ENCODE measurements at regions not wholly inside any gene's neighbourhood (a gene's known extent, or its start where the extent isn't known, plus 50 kb on each side); places are given as distances from the start of the nearest gene placed in this dataset.
"Not testable (repeated sequence)": the region's sequence is repeated elsewhere in the genome, so short reads cannot be mapped to it uniquely, and the experiment has no call there.

DNA sequence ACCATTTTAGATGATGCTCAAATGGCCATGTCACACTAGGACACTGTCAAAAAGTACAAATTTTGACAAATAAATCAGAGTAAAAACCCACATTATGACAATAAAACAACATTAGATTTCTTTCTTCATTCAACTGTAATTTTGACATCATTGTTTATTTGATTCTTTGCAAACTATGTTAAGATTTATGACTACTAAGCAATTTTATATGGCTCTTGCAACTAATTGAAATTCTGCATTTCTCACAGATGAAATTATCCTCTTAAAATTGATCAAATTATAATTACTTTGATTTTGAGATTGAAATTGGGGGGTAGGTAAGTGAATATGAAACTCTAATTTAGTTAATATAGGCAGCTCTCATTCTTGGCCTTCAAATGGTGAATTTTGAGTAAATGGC lies 59.8 kb downstream of the ATOH1 start:
- Histone ChIP-seq H3K4me3 (no peak overlapping the region), H3K36me3 (no peaks in the 10 kb centered on the region), H3K9me3 (no peaks in the 10 kb centered on the region), H3K27me3 (no peaks in the 10 kb centered on the region)
- DNase-seq: no peak

DNA sequence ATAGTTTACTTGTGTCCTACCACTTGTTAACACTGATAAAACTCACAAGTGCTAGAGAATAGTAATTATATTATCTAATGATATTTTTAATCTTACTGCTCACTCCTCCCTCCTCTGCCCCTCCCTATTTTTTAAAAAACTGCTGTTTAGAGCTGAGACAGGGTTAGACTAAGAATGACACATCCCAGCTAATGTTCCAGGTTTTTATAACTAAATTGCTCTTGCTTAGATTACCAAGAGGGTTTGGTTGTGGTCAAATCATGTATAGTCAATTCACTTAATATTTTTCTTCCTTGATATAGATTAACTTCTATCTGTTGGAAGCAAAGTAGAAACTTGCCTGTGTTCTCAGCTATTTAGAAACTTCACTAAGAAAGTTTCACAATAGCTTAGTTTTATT lies 60.2 kb downstream of the ATOH1 start:
- no peaks in the 10 kb centered on the region for H3K9me3 ChIP-seq
- H3K36me3 ChIP-seq: no peaks in the 10 kb centered on the region
- no peaks in the 10 kb centered on the region for H3K27me3 ChIP-seq
- DNase-seq: no peak
- H3K4me3 ChIP-seq: no peak overlapping the region

DNA sequence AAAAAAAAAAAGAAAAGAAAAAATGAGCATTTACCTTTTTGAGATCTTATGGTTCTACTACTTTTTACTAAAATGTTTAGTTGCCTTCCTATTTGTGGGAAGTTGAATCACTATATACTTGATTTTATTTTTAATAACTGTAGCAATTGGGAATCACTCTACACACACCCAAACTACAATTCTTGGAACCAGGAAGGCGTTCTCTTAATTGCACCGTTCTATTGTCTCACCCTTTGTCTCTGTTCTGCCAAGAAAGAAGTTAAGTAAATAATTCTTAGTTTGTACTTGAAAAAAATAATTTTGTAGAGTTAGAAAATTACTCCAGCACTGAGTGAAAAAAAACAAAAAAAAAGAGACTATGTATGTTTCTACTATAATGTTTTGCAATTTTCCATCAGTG lies 62.7 kb downstream of the ATOH1 start:
- Histone ChIP-seq H3K36me3 (no peaks in the 10 kb centered on the region), H3K4me3 (no peak overlapping the region), H3K9me3 (no peaks in the 10 kb centered on the region), H3K27me3 (no peaks in the 10 kb centered on the region)
- no peak for DNase-seq

DNA sequence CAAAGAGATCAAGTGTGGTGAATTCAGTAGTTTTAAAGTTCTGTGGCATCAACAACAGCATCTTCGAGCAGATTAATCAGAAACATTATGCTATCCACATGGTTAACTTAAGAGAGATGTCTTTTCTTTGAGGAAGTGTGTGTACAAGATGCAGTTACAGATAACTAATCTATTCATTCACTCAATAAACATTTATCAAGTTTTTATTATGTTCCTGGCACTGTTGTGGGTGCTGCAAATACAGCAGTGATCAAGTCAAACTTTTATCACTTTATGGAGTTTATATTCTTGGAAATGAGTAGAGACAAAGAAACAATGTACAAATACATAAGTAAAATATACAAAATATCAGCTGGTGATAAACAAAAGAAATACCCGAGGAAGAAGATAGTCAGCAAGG lies 66.4 kb downstream of the ATOH1 start:
- Histone ChIP-seq H3K36me3 (no peaks in the 10 kb centered on the region), H3K27me3 (no peaks in the 10 kb centered on the region), H3K9me3 (no peaks in the 10 kb centered on the region), H3K4me3 (no peak overlapping the region)
- DNase-seq: no peak

- DNase-seq: no peak
- H3K9me3 ChIP-seq: no peaks in the 10 kb centered on the region
- no peak overlapping the region for H3K4me3 ChIP-seq
- no peaks in the 10 kb centered on the region for H3K36me3 ChIP-seq
- no peaks in the 10 kb centered on the region for H3K27me3 ChIP-seq
Observed at GRCh38 chr4:93896516-93896915, 68.0 kb downstream of the ATOH1 start.

GRCh38 chr4:93897559-93897958 lies 69.0 kb downstream of the ATOH1 start:
- Histone ChIP-seq H3K4me3 (no peak overlapping the region), H3K36me3 (no peaks in the 10 kb centered on the region), H3K9me3 (no peaks in the 10 kb centered on the region), H3K27me3 (no peaks in the 10 kb centered on the region)
- no peak for DNase-seq

GRCh38 chr4:93908778-93909177 lies 80.2 kb downstream of the ATOH1 start:
- no peaks in the 10 kb centered on the region for H3K9me3 ChIP-seq
- H3K4me3 ChIP-seq: no peak overlapping the region

DNA sequence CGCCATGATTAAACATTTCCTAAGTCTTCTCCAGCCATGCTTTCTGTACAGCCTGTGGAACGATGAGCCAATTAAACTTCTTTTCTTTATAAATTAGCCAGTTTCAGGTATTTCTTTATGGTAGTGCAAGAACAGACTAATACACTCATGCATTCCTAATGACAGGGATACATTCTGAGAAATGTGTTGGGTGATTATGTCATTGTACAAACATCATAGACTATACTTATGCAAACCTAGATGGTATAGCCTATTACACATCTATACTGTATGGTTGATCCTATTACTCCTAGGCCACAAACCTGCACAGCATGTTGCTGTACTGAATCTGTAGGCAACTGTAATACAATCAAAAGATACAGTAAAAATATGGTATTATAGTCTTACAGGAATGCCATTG lies 83.1 kb downstream of the ATOH1 start:
- no peak for DNase-seq
- Histone ChIP-seq H3K4me3 (no peak overlapping the region), H3K9me3 (no peaks in the 10 kb centered on the region), H3K36me3 (no peaks in the 10 kb centered on the region), H3K27me3 (no peaks in the 10 kb centered on the region)

More at GRCh38 chr4:93908778-93909177, 80.2 kb downstream of the ATOH1 start:
- Histone ChIP-seq H3K27me3 (no peaks in the 10 kb centered on the region), H3K36me3 (no peaks in the 10 kb centered on the region)
- no peak for DNase-seq

GRCh38 chr4:93912146-93912545 lies 83.6 kb downstream of the ATOH1 start:
- H3K9me3 ChIP-seq: no peaks in the 10 kb centered on the region
- H3K4me3 ChIP-seq: no peak overlapping the region
- no peak for DNase-seq
- H3K27me3 ChIP-seq: no peaks in the 10 kb centered on the region
- no peaks in the 10 kb centered on the region for H3K36me3 ChIP-seq

DNA sequence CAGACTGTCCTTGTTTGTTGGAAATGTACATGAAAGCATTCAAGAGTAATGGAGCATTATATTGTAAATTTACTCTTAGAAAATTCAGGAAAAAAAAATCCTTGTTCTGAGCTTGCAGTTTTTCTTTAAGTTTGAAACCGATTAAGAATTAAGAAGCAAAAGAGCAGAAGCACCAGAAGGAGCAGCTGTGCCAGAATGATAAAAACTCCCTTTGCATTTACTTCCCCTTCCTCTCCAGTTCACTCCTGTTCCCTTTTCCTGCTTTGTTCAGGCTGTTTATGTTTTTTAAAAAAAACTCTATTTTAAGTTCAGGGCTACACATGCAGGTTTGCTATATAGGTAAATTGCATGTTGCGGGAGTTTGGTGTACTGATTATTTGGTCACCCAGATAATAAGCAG lies 90.3 kb downstream of the ATOH1 start:
- Histone ChIP-seq H3K36me3 (no peaks in the 10 kb centered on the region), H3K27me3 (no peaks in the 10 kb centered on the region), H3K4me3 (no peak overlapping the region), H3K9me3 (no peaks in the 10 kb centered on the region)
- DNase-seq: no peak

DNA sequence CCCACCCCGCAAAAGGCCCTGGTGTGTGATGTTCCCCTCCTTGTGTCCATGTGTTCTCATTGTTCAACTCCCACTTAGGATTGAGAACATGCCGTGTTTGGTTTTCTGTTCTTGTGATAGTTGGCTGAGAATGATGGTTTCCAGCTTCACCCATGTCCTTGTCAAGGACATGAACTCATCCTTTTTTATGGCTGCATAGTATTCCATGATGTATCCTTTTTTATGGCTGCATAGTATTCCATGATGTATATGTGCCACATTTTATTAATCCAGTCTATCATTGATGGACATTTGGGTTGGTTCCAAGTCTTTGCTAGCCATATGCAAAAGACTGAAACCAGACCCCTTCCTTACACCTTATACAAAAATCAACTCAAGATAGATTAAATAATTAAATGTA lies 95.0 kb downstream of the ATOH1 start:
- not testable (repeated sequence) for DNase-seq, H3K36me3 ChIP-seq, H3K9me3 ChIP-seq, H3K4me3 ChIP-seq, H3K27me3 ChIP-seq

DNA sequence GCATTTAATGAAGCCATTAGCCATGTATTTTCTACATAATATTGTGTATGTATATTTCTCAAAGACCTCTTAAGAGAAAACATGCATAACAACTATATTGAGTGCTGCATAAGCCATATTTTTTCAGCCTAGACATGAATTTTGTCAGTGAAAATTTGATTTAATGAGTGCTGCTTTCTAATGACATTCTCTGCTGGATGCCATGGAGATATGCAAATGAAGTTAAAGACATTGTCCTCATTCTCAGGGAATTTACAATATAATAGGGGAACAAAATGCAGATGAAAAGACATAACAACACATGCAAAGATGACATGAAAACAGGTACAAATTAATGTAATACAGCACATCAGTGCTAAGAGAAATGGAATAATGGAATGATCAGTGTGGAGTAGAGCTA lies 118.7 kb downstream of the ATOH1 start:
- Histone ChIP-seq H3K36me3 (no peaks in the 10 kb centered on the region), H3K9me3 (no peaks in the 10 kb centered on the region), H3K27me3 (no peaks in the 10 kb centered on the region), H3K4me3 (no peak overlapping the region)
- DNase-seq: no peak

GRCh38 chr4:93950239-93950638 lies 121.7 kb downstream of the ATOH1 start:
- not testable (repeated sequence) for H3K27me3 ChIP-seq, H3K36me3 ChIP-seq, DNase-seq, H3K4me3 ChIP-seq, H3K9me3 ChIP-seq

DNA sequence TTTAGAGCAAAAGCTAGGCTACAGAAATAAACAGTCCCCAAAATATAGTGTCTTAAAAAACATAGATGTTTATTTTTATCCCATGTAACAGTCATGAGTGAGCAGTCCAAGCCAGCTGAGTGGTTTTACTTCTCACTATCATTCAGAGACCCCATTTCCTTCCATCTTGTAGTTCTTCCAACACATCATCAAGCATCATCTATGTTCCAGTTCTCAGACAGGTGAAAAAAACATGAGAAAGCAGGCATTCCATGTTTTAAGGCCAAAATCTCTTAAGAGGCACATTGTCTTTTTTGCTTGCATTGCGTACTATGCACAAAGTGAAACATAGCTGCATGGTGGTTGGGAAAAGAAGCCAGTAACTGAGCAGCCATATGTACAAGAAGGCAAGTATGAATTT lies 128.6 kb downstream of the ATOH1 start:
- DNase-seq: no peak
- no peaks in the 10 kb centered on the region for H3K9me3 ChIP-seq
- no peaks in the 10 kb centered on the region for H3K27me3 ChIP-seq
- H3K36me3 ChIP-seq: no peaks in the 10 kb centered on the region
- no peak overlapping the region for H3K4me3 ChIP-seq

- H3K9me3 ChIP-seq: no peaks in the 10 kb centered on the region
- no peak for DNase-seq
- no peak overlapping the region for H3K4me3 ChIP-seq
- H3K36me3 ChIP-seq: no peaks in the 10 kb centered on the region
- H3K27me3 ChIP-seq: no peaks in the 10 kb centered on the region
Observed at GRCh38 chr4:93960450-93960849, 131.9 kb downstream of the ATOH1 start.

- no peaks in the 10 kb centered on the region for H3K27me3 ChIP-seq
- H3K9me3 ChIP-seq: no peaks in the 10 kb centered on the region
- no peaks in the 10 kb centered on the region for H3K36me3 ChIP-seq
- no peak for DNase-seq
- H3K4me3 ChIP-seq: no peak overlapping the region
Observed at GRCh38 chr4:93960916-93961315, 132.4 kb downstream of the ATOH1 start.

GRCh38 chr4:93981594-93981993 lies 153.0 kb downstream of the ATOH1 start:
- H3K36me3 ChIP-seq: no peaks in the 10 kb centered on the region
- H3K9me3 ChIP-seq: no peaks in the 10 kb centered on the region
- H3K27me3 ChIP-seq: no peaks in the 10 kb centered on the region
- no peak for DNase-seq
- no peak overlapping the region for H3K4me3 ChIP-seq

DNA sequence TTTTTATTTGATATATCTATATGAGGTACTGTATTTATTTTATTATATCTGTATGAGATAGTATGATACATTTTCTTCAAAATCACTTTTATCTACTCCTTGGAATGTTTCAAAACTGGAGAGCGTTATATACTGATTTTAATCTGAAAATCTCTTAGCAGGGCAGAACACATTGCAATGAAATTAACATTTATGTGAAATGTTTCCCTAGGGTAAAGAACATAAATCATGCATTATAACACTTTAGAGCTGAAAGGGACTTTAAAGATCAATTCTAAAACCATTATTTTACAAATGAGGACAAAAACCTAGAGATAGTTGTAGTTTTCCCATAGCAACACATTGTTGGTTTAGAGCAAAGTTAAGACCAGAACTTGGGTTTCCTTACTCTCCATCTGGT lies 153.7 kb downstream of the ATOH1 start:
- Histone ChIP-seq H3K4me3 (no peak overlapping the region), H3K27me3 (no peaks in the 10 kb centered on the region), H3K36me3 (no peaks in the 10 kb centered on the region), H3K9me3 (no peaks in the 10 kb centered on the region)
- no peak for DNase-seq

DNA sequence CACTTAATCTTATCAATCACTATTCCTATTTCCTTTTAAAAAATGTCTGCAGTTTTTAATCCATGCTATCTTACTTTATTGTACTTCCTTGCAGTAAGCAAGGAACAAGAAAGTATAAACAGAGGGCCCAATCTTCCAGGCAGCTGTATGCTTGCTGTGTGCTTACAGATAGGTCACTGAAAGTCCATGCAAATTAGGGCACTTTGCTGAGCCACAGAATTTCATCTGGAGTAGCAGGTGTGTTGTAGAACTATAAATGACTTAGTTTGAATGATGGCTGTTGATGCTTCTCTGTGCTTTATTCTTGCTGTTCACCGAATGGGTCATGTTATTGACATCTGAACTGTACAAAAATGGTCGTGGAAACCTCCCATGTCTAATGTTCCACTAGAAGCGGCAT lies 154.6 kb downstream of the ATOH1 start:
- Histone ChIP-seq H3K27me3 (no peaks in the 10 kb centered on the region), H3K9me3 (no peaks in the 10 kb centered on the region), H3K4me3 (no peak overlapping the region), H3K36me3 (no peaks in the 10 kb centered on the region)
- no peak for DNase-seq

All from MG63 (cell line).